CD14-positive monocyte (primary cell): ENCODE measurements at regions not wholly inside any gene's neighbourhood (a gene's known extent, or its start where the extent isn't known, plus 50 kb on each side); places are given as distances from the start of the nearest gene placed in this dataset. TPM values are rescaled to one million over a fixed set of nuclear protein-coding genes. Genes with fewer than 3 reads are reported as not detected.

Source experiments
- DNase-seq, 3 donors: peaks; one replicate each; pipeline ENCODE4 v3.0.0-alpha.2; 2011 to 2022
- H2AFZ ChIP-seq: 2 replicates; pipeline ENCODE4 v1.6.0; 2012; ENCODE audit warnings: mild to moderate bottlenecking, low read depth, low read length, inconsistent platforms; ENCODE audit not compliant: insufficient read depth, poor library complexity, severe bottlenecking
- H3K27ac ChIP-seq, 2 donors: 1 replicate in 1 of 2; 2 replicates in 1 of 2; pipeline ENCODE4 v1.5.1; 2012 to 2013; ENCODE audit warnings: low read length in 2 of 2, control low read depth in 1 of 2, inconsistent platforms in 1 of 2, low read depth in 1 of 2, mild to moderate bottlenecking in 1 of 2
- H3K27me3 ChIP-seq, 2 donors: one replicate each; pipeline versions ENCODE4 v1.6.0 to v1.6.1; 2011 to 2013; ENCODE audit warnings: low read length in 2 of 2; ENCODE audit not compliant: control insufficient read depth in 2 of 2, insufficient read depth in 2 of 2
- H3K36me3 ChIP-seq, 2 donors: replicated peaks in 1 of 2; 1 replicate in 1 of 2; 2 replicates in 1 of 2; pipeline versions ENCODE4 v1.5.1 to v1.6.1; 2012 to 2013; ENCODE audit warnings: low read length in 2 of 2, control low read depth in 1 of 2, inconsistent platforms in 1 of 2, mild to moderate bottlenecking in 1 of 2; ENCODE audit not compliant: insufficient read depth in 2 of 2, control insufficient read depth in 1 of 2
- H3K4me1 ChIP-seq, 2 donors: 1 replicate in 1 of 2; 2 replicates in 1 of 2; pipeline versions ENCODE4 v1.5.1 to v1.6.1; 2012 to 2013; ENCODE audit warnings: low read length in 2 of 2, control low read depth in 1 of 2, inconsistent platforms in 1 of 2, mild to moderate bottlenecking in 1 of 2, moderate library complexity in 1 of 2; ENCODE audit not compliant: insufficient read depth in 2 of 2, control insufficient read depth in 1 of 2
- H3K4me2 ChIP-seq: replicated peaks from 2 replicates; pipeline ENCODE3; 2012; ENCODE audit warnings: low read length, moderate library complexity, mild to moderate bottlenecking; ENCODE audit not compliant: poor library complexity, severe bottlenecking; ENCODE audit errors: extremely low read depth
- H3K4me3 ChIP-seq, 3 experiments: fragments of 200-600 bp in 1 of 3; sonication (generic) in 1 of 3; replicated peaks in 1 of 3; 1 replicate in 2 of 3; 2 replicates in 1 of 3; pipeline ENCODE4 v1.5.1; 2011 to 2013; ENCODE audit warnings: low read length in 3 of 3, mild to moderate bottlenecking in 3 of 3, control low read depth in 2 of 3, low read depth in 2 of 3, inconsistent platforms in 1 of 3, moderate library complexity in 1 of 3
- H3K79me2 ChIP-seq: 2 replicates; pipeline ENCODE4 v1.6.0; 2012; ENCODE audit warnings: mild to moderate bottlenecking, control low read depth, inconsistent platforms, low read length, moderate library complexity; ENCODE audit not compliant: insufficient read depth
- H3K9ac ChIP-seq: 2 replicates; pipeline ENCODE4 v1.6.0; 2017; ENCODE audit warnings: low read length, mild to moderate bottlenecking; ENCODE audit not compliant: insufficient read depth, poor library complexity, severe bottlenecking
- H3K9me3 ChIP-seq, 2 donors: replicated peaks in 1 of 2; 1 replicate in 1 of 2; 2 replicates in 1 of 2; pipeline versions ENCODE4 v1.5.1 to v1.6.1; 2012 to 2013; ENCODE audit warnings: low read length in 2 of 2, control low read depth in 1 of 2; ENCODE audit not compliant: control insufficient read depth in 1 of 2, insufficient read depth in 1 of 2
- H4K20me1 ChIP-seq: 2 replicates; pipeline ENCODE4 v1.6.0; 2012; ENCODE audit warnings: mild to moderate bottlenecking, low read length, control low read depth, moderate library complexity; ENCODE audit not compliant: insufficient read depth
- H3K27ac Mint-ChIP-seq, 7 donors: one replicate each; pipeline ENCODE4 v1.8.0; 2020; ENCODE audit warnings: mild to moderate bottlenecking in 7 of 7, mixed read lengths in 7 of 7, moderate library complexity in 6 of 7, inconsistent platforms in 2 of 7
- H3K27me3 Mint-ChIP-seq, 3 donors: one replicate each; pipeline ENCODE4 v1.8.0; 2021 to 2022; ENCODE audit warnings: low read depth in 3 of 3, mild to moderate bottlenecking in 3 of 3, mixed read lengths in 3 of 3, moderate library complexity in 3 of 3, inconsistent platforms in 1 of 3
- H3K36me3 Mint-ChIP-seq, 2 donors: one replicate each; pipeline ENCODE4 v1.8.0; 2020; ENCODE audit warnings: mixed read lengths in 2 of 2, inconsistent platforms in 1 of 2, mild to moderate bottlenecking in 1 of 2
- H3K4me1 Mint-ChIP-seq: one replicate; pipeline ENCODE4 v1.8.0; 2020; ENCODE audit warnings: mild to moderate bottlenecking, mixed read lengths
- H3K4me3 Mint-ChIP-seq, 2 donors: one replicate each; pipeline ENCODE4 v1.8.0; 2020; ENCODE audit warnings: mild to moderate bottlenecking in 2 of 2, mixed read lengths in 2 of 2, moderate library complexity in 1 of 2
- H3K9me3 Mint-ChIP-seq, 7 donors: one replicate each; pipeline ENCODE4 v1.8.0; 2020 to 2022; ENCODE audit warnings: mixed read lengths in 7 of 7, mild to moderate bottlenecking in 6 of 7, moderate library complexity in 6 of 7, inconsistent platforms in 2 of 7
- CTCF ChIP-seq: fragments of 200-600 bp; IDR thresholded peaks from one replicate; pipeline ENCODE4 v1.8.0; 2022; ENCODE audit warnings: antibody characterized with exemption, mild to moderate bottlenecking
- WGBS: methylation state at CpG from one replicate; pipeline ENCODE4 v1.1.5; 2013; ENCODE audit warnings: missing lambda C conversion rate; ENCODE audit not compliant: insufficient coverage; 5-methylcytosine and 5-hydroxymethylcytosine counted together
- intact Hi-C, 2 donors: fragments of 100-400 bp; cut with micrococcal nuclease; formaldehyde crosslinking; loops; one replicate each; pipeline versions ENCODE4 v1.15.0 to v1.15.1; 2023
- small RNA-seq: library from RNA; depleted of rRNA; stranded (forward); fragments of <200 nt; gene quantifications from one replicate; pipeline ENCODE3, GENCODE V24; 2012; ENCODE audit warnings: low read depth; ENCODE audit not compliant: insufficient read length

GRCh38 chr5:103617090-103617489 lies 54.5 kb upstream of the NUDT12 start:
- no peak overlapping the region for H3K4me3 Mint-ChIP-seq
- WGBS: no CpG with 5 or more reads among the region's 1 CpG

GRCh38 chr5:103612545-103612944 lies 50.0 kb upstream of the NUDT12 start:
- Mint-ChIP-seq H3K27ac (no peak overlapping the region), H3K4me3 (no peak overlapping the region), H3K36me3 (no peaks in the 10 kb centered on the region), H3K27me3 (peaks cover 0 to 4% (median 1%) of the 10 kb centered on the region in 3 donors), H3K9me3 (peaks cover 0 to 6% (median 2%) of the 10 kb centered on the region in 7 donors), H3K4me1 (no peaks in the 10 kb centered on the region)
- no peaks in the 10 kb centered on the region for H3K79me2 ChIP-seq
- no peaks in the 10 kb centered on the region for H3K27me3 ChIP-seq
- no CpG with 5 or more reads among the region's 1 CpG for WGBS
- no peak overlapping the region for H3K27ac ChIP-seq
- H4K20me1 ChIP-seq: no peaks in the 10 kb centered on the region
- H3K9me3 ChIP-seq: no peaks in the 10 kb centered on the region
- H3K4me3 ChIP-seq: no peak overlapping the region
- no peak for DNase-seq
- no peaks in the 10 kb centered on the region for H3K4me1 ChIP-seq
- intact Hi-C loops: no loop called here
- no peaks in the 10 kb centered on the region for H3K36me3 ChIP-seq
- H3K4me2 ChIP-seq: no peak overlapping the region
- no peak overlapping the region for H2AFZ ChIP-seq
- no peak for TF ChIP-seq CTCF
- no peak overlapping the region for H3K9ac ChIP-seq

More at GRCh38 chr5:103617090-103617489, 54.5 kb upstream of the NUDT12 start:
- no peaks in the 10 kb centered on the region for H3K9me3 ChIP-seq
- no peaks in the 10 kb centered on the region for H3K36me3 ChIP-seq
- H3K27ac Mint-ChIP-seq: no peak overlapping the region
- H3K27me3 ChIP-seq: no peaks in the 10 kb centered on the region
- H3K9me3 Mint-ChIP-seq: peaks cover 0 to 3% (median 0%) of the 10 kb centered on the region in 7 donors
- H4K20me1 ChIP-seq: no peaks in the 10 kb centered on the region
- DNase-seq: no peak
- H2AFZ ChIP-seq: no peak overlapping the region
- intact Hi-C loops: no loop called here
- H3K4me1 ChIP-seq: no peaks in the 10 kb centered on the region
- H3K4me3 ChIP-seq: no peak overlapping the region
- H3K36me3 Mint-ChIP-seq: no peaks in the 10 kb centered on the region
- no peaks in the 10 kb centered on the region for H3K4me1 Mint-ChIP-seq
- H3K79me2 ChIP-seq: no peaks in the 10 kb centered on the region
- no peak overlapping the region for H3K27ac ChIP-seq
- no peak overlapping the region for H3K9ac ChIP-seq
- TF ChIP-seq CTCF: no peak
- peaks cover 0 to 3% (median 0%) of the 10 kb centered on the region in 3 donors for H3K27me3 Mint-ChIP-seq
- no peak overlapping the region for H3K4me2 ChIP-seq

Small RNAs in the stretch of these regions (small RNA-seq; reads per million reads assigned to genes)
- gene PSMC1P5 (not detected), gene RF00322 (not detected), gene RN7SL255P (not detected), gene RNA5SP189 (not detected), gene RNU1-140P (2.1 reads per million), gene RNU6-334P (not detected)
